ENCODE measurements at regions not wholly inside any gene's neighbourhood (a gene's known extent, or its start where the extent isn't known, plus 50 kb on each side); places are given as distances from the start of the nearest gene placed in this dataset.

- no peak for DNase-seq
Observed at GRCh38 chr1:234931404-234931973, 197.1 kb downstream of the TOMM20 start.

DNA sequence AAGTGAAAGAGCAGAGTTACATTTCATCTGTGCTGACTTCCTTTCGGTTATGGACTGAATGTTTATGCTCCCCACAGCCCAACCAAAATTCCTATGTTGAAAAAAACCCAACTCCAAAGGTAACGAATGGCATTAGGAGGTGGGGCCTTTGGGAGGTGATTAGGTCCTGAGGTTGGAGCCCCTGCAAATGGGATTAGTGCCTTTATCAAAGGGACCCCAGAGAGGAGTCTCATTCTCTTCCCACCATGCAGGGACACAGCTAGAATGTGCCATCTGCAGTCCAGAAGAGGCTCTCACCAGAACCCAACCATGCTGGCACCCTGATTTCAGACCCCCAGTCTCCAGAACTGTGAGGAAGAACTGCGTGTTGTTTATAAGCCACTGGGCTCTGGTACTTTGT is 199.3 kb downstream of the TOMM20 start:
- DNase-seq: no peak

GRCh38 chr1:234928642-234929041 is 200.0 kb downstream of the TOMM20 start:
- DNase-seq: no peak

GRCh38 chr1:234927971-234928640 is 200.5 kb downstream of the TOMM20 start:
- no peak for DNase-seq

- no peak for DNase-seq
Observed at GRCh38 chr1:234927312-234927970, 201.2 kb downstream of the TOMM20 start.

- DNase-seq: no peak
Observed at GRCh38 chr1:234926559-234927311, 201.9 kb downstream of the TOMM20 start.

DNA sequence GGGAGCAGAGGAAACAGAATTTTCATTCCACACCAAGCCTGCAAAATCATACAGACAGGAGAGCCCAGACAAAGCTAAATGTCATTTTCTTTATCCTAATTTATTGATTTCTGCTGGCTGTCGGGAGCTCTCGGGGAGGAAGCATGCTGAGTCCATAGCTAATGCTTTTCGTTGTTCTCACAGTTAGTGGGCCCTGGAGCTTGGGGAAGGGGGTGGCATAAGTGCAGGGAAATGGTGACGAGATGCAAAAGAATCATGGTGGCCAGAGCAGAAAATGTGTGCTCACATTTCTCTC is 202.4 kb downstream of the TOMM20 start:
- DNase-seq: no peak

- peak; percentile 100 for DNase-seq
Observed at GRCh38 chr1:234925440-234926263, 203.0 kb downstream of the TOMM20 start.

GRCh38 chr1:234924450-234925355 is 203.9 kb downstream of the TOMM20 start:
- no peak for DNase-seq

- no peak for DNase-seq
Observed at GRCh38 chr1:234923626-234924025, 205.0 kb downstream of the TOMM20 start.

GRCh38 chr1:234922987-234923386 is 205.7 kb downstream of the TOMM20 start:
- DNase-seq: no peak

DNA sequence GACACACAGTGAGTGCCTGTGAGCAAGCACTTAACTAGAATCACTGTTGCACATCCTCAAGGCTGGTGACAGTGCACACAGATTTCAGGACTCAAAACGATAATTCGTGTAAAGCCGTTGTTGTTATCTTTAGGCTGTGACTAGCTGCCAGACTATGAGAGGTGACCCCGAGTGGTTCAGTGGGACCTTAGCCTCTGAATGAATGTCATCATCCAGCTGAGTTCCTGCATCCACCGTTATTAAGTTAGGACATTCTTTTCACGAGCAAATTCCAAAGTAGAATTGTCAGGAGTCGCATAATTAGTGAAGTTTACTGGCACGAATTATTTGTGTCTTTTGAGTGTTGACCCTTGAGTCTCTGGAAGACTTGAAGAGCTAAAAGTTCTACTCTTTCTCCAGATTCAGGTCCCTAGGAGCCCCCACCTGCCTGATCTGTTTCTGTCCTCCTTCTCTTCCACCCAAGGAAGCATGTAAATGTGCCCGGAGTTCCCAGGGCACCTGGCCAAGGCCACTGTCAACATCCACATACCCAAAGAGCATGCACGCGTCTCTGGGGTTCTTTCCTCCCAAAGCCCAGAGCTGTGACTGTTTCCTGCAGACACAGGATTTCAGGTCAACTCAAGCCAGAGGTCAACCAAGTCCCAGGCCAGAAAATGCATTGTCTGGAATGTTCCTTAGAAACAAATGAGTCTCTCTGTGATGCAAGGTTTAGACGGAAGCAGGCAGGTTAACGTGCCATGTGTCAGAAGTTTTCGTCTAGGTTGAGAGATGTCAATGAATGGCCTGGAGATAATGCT is 207.2 kb downstream of the TOMM20 start:
- DNase-seq: peak; percentile 15

DNA sequence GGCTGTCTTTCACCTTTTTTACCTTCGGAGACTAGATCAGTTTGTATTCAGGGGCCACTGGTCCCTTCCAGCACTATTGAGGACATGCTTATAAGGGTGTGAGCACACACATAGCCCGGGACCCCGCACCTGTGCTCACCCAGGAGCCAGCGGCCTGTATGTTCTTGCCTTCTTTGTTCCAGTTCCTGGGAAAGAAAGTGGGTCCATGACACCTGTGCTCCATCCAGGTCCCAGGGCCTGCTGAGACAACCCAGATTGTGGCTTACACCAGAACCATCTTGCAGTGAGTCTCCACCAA is 207.8 kb downstream of the TOMM20 start:
- DNase-seq: no peak

- DNase-seq: no peak
Observed at GRCh38 chr1:234920136-234920842, 208.3 kb downstream of the TOMM20 start.

- no peak for DNase-seq
Observed at GRCh38 chr1:234918961-234919761, 209.5 kb downstream of the TOMM20 start.

GRCh38 chr1:234918181-234918841 is 210.3 kb downstream of the TOMM20 start:
- no peak for DNase-seq

GRCh38 chr1:234917495-234918180 is 211.0 kb downstream of the TOMM20 start:
- DNase-seq: no peak

DNA sequence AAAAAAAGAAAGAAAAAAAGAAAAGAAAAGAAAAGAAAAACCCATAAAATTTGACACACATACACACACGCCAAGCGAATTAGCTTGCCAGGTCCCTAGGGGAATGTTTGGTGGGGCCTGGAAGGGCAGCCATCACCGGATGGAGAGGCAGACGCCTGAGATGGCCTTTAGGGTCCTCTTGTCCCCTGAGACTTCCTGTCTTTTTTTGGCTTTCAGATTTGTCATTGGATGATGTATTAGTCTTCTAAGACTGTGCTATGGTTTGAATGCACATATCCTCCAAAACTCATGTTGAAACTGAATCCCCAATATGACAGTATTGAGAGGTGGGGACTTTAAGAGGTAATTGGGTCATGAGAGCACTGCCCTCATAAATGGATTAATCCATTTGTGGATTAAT is 211.8 kb downstream of the TOMM20 start:
- no peak for DNase-seq

All from kidney glomerular epithelial cell (primary cell).